ENCODE measurements at regions not wholly inside any gene's neighbourhood (a gene's known extent, or its start where the extent isn't known, plus 50 kb on each side); places are given as distances from the start of the nearest gene placed in this dataset.

DNA sequence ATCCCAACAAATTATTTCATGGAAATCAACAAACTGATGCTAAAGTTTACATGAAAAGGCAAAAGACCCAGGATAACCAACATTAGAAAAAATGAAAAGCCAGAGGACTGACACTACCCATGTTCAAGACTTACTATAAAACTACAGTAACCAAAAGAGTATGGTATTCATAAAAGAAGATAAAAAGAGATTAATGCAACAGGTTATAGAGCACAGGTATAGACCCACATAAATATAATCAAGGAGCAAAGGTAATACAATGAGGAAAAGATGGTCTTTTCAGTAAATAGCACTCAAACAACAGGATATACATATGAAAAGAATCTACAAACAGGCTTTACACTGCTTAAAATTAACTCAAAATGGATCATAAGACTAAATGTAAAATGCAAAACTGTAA, 1342.7 kb downstream of the UQCRFS1 start:
- Mint-ChIP-seq H3K27me3 (no peaks in the 10 kb centered on the region), H3K36me3 (ENCODE audit: low read depth) (peaks cover 15% of the 10 kb centered on the region), H3K4me3 (no peak overlapping the region), H3K9me3 (peaks cover 16% of the 10 kb centered on the region), H3K4me1 (no peaks in the 10 kb centered on the region), H3K27ac (no peak overlapping the region)
- intact Hi-C loops (cut with micrococcal nuclease): no loop called here
- TF ChIP-seq, protein P1, sequence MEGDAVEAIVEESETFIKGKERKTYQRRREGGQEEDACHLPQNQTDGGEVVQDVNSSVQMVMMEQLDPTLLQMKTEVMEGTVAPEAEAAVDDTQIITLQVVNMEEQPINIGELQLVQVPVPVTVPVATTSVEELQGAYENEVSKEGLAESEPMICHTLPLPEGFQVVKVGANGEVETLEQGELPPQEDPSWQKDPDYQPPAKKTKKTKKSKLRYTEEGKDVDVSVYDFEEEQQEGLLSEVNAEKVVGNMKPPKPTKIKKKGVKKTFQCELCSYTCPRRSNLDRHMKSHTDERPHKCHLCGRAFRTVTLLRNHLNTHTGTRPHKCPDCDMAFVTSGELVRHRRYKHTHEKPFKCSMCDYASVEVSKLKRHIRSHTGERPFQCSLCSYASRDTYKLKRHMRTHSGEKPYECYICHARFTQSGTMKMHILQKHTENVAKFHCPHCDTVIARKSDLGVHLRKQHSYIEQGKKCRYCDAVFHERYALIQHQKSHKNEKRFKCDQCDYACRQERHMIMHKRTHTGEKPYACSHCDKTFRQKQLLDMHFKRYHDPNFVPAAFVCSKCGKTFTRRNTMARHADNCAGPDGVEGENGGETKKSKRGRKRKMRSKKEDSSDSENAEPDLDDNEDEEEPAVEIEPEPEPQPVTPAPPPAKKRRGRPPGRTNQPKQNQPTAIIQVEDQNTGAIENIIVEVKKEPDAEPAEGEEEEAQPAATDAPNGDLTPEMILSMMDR (IDR thresholded peaks at IDR 0.05): no peak
- no peak for DNase-seq
- ChIA-PET CTCF (no interaction called here), POLR2A (no interaction called here)
- no peak for ATAC-seq (ENCODE audit: low read depth)

DNA sequence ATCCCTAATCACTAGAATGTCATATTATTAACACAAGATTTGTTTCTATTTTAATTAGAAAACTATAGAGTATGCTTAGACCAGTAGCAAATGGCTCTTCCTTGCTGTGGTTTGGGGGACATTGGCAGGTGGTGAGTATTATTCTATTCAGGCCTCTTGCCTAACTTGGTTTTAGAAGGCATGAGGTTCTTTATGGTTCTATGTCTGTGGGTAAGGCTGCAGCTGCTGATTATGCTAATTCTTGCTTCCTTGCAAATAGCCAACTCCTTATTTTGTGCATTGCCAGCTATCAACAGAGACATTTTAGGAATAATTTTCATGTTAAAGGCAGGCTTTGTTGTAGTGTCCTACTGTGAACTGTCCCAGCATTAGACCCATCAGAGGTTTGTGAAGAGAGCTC, 1344.9 kb downstream of the UQCRFS1 start:
- ChIA-PET CTCF (no interaction called here), POLR2A (no interaction called here)
- no peak overlapping the region for H3K4me3 Mint-ChIP-seq
- no peak overlapping the region for H3K27ac Mint-ChIP-seq
- no peaks in the 10 kb centered on the region for H3K27me3 Mint-ChIP-seq
- no peaks in the 10 kb centered on the region for H3K4me1 Mint-ChIP-seq
- peaks cover 21% of the 10 kb centered on the region for H3K9me3 Mint-ChIP-seq
- intact Hi-C loops (cut with micrococcal nuclease): no loop called here
- TF ChIP-seq, protein P1 (IDR thresholded peaks at IDR 0.05): no peak
- peaks cover 17% of the 10 kb centered on the region for H3K36me3 Mint-ChIP-seq (ENCODE audit: low read depth)
- DNase-seq: no peak
- no peak for ATAC-seq (ENCODE audit: low read depth)

DNA sequence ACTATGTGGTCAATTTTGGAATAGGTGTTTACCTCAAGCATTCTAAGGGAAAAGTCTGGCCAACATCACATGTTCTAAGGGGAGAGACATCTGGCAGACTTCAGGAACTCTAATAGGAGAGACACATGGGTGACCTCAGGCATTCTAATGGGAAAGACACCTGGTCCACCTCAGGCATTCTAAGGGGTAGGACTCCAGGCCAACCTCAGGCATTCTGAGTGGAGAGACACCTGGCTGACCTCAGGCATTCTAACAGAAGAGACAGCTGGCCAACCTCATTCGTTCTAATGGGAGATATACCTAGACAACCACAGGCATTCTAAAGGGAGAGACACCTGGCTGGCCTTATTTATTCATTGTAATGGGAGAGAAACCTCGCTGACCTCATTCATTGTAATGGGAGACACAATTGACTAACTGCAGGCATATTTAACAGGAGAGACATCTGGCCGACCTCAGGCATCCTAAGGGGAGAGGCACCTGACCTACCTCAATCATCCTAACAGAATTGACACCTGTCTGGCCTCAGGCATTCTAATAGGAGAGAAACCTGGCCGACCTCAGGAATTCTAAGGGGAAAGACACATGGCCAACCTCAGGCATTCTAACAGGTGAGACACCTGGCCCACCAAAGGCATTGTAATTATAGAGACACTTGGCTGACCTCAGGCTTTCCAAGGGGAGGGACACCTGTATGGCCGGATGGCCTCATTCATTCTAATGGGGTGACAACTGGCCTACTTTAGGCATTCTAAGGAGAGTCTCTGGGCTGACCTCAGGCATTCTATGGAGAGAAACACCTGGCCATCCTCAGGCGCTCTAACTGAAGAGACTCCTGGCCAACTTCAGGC, 1346.8 kb downstream of the UQCRFS1 start:
- H3K9me3 Mint-ChIP-seq: peaks cover 27% of the 10 kb centered on the region
- H3K4me1 Mint-ChIP-seq: no peaks in the 10 kb centered on the region
- H3K27me3 Mint-ChIP-seq: no peaks in the 10 kb centered on the region
- H3K4me3 Mint-ChIP-seq: no peak overlapping the region
- ChIA-PET POLR2A (no interaction called here), CTCF (no interaction called here)
- peaks cover 13% of the 10 kb centered on the region for H3K36me3 Mint-ChIP-seq (ENCODE audit: low read depth)
- intact Hi-C loops (cut with micrococcal nuclease): no loop called here
- TF ChIP-seq, protein P1 (IDR thresholded peaks at IDR 0.05): no peak
- no peak overlapping the region for H3K27ac Mint-ChIP-seq
- ATAC-seq (ENCODE audit: low read depth): no peak
- no peak for DNase-seq

DNA sequence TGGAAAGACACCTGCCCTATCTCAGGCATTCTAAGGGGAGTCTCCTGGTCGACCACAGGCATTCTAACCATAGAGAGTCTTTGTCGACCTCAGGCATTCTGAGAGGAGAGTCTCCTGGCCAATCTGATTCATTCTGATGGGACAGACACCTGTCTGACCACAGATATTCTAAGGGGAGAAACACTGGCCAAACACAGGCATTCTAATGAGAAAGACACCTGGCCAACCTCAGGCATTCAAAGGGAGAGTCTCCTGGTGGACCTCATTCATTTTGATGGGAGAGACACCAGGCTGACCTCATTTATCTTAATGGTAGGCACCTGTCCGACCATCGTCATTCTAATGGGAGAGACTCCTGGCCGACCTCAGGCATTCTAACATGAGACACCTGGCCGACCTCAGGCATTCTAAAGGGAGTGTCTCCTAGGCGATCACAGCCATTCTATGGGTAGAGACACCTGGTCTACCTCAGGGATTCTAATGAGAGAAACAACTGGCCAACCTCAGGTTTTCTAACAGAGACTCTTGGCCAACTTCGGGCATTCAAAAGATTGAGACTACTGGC, 1351.5 kb downstream of the UQCRFS1 start:
- H3K9me3 Mint-ChIP-seq: peaks cover 58% of the 10 kb centered on the region
- ATAC-seq (ENCODE audit: low read depth) (no peak), DNase-seq (no peak)
- H3K4me3 Mint-ChIP-seq: no peak overlapping the region
- H3K4me1 Mint-ChIP-seq: no peaks in the 10 kb centered on the region
- ChIA-PET CTCF (no interaction called here), POLR2A (no interaction called here)
- H3K27ac Mint-ChIP-seq: no peak overlapping the region
- TF ChIP-seq, protein P1 (IDR thresholded peaks at IDR 0.05): no peak
- intact Hi-C loops (cut with micrococcal nuclease): no loop called here
- H3K36me3 Mint-ChIP-seq (ENCODE audit: low read depth): peaks cover 5% of the 10 kb centered on the region
- no peaks in the 10 kb centered on the region for H3K27me3 Mint-ChIP-seq

DNA sequence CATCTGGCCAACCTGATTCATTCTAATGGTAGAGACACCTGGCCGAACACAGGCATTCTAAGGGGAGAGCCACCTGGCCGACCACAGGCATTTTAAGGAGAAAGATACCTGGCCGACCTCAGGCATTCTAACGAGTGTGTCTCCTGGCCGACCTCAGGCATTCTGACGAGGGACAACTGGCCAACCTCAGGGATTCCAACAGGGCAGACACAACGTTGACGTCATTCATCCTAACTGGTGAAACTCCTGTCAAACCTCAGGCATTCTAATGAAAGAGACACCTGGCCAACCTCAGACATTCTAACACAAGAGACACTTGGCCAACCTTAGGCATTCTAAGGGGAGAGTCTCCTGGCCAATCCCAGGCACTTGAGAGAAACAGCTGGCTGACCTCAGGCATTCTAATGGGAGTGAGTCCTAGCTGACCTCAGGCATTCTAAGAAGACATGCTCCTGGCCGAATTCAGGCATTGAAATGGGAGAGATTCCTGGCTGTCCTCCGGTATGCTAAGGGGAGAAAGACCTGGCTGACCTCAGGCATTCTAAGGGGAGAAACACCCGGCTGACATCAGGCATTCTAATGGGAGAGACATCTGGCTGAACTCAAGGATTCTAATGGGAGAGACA, 1352.5 kb downstream of the UQCRFS1 start:
- H3K27ac Mint-ChIP-seq: no peak overlapping the region
- intact Hi-C loops (cut with micrococcal nuclease): no loop called here
- TF ChIP-seq, protein P1 (IDR thresholded peaks at IDR 0.05): no peak
- H3K4me3 Mint-ChIP-seq: no peak overlapping the region
- H3K9me3 Mint-ChIP-seq: peaks cover 60% of the 10 kb centered on the region
- CTCF ChIA-PET: no interaction called here
- H3K27me3 Mint-ChIP-seq: no peaks in the 10 kb centered on the region
- no peaks in the 10 kb centered on the region for H3K4me1 Mint-ChIP-seq
- POLR2A ChIA-PET: no interaction called here
- ATAC-seq (ENCODE audit: low read depth) (no peak), DNase-seq (no peak)
- H3K36me3 Mint-ChIP-seq (ENCODE audit: low read depth): peaks cover 2% of the 10 kb centered on the region
